Osteoblast (primary cell): ENCODE measurements at regions not wholly inside any gene's neighbourhood (a gene's known extent, or its start where the extent isn't known, plus 50 kb on each side); places are given as distances from the start of the nearest gene placed in this dataset.

Experiments
- DNase-seq: peaks from one replicate; pipeline ENCODE4 v3.0.0; 2011; ENCODE audit warnings: low spot score, mixed read lengths; ENCODE audit not compliant: insufficient read length; ENCODE audit errors: missing footprints
- H2AFZ ChIP-seq: 2 replicates; pipeline ENCODE4 v1.6.0; 2011; ENCODE audit warnings: mild to moderate bottlenecking, low read length
- H3K27ac ChIP-seq: 2 replicates; pipeline ENCODE4 v1.5.1; 2011; ENCODE audit warnings: mild to moderate bottlenecking, low read depth, low read length, moderate library complexity
- H3K27me3 ChIP-seq: 2 replicates; pipeline ENCODE4 v1.6.0; 2012; ENCODE audit warnings: mild to moderate bottlenecking, control low read depth, inconsistent platforms, low read length, moderate library complexity; ENCODE audit not compliant: insufficient read depth
- H3K36me3 ChIP-seq: 2 replicates; pipeline ENCODE4 v1.5.1; 2011; ENCODE audit warnings: mild to moderate bottlenecking, low read length, control low read depth, moderate library complexity; ENCODE audit not compliant: insufficient read depth
- H3K4me1 ChIP-seq: 2 replicates; pipeline ENCODE4 v1.5.1; 2011; ENCODE audit warnings: mild to moderate bottlenecking, low read length, control low read depth, moderate library complexity; ENCODE audit not compliant: insufficient read depth
- H3K4me2 ChIP-seq: 2 replicates; pipeline ENCODE4 v1.6.0; 2011; ENCODE audit warnings: mild to moderate bottlenecking, low read length; ENCODE audit not compliant: insufficient read depth
- H3K4me3 ChIP-seq: fragments of 200-600 bp; sonication (generic); 3 replicates; pipeline ENCODE4 v1.5.1; 2012; ENCODE audit warnings: mild to moderate bottlenecking, low read length, inconsistent platforms; ENCODE audit not compliant: insufficient read depth
- H3K79me2 ChIP-seq: 2 replicates; pipeline ENCODE4 v1.6.0; 2012; ENCODE audit warnings: mild to moderate bottlenecking, low read length, control low read depth, inconsistent platforms; ENCODE audit not compliant: insufficient read depth
- H3K9me3 ChIP-seq: 2 replicates; pipeline ENCODE4 v1.5.1; 2011; ENCODE audit warnings: low read depth, low read length, control low read depth
- H4K20me1 ChIP-seq: 2 replicates; pipeline ENCODE4 v1.6.0; 2012; ENCODE audit warnings: mild to moderate bottlenecking, low read length, control low read depth; ENCODE audit not compliant: insufficient read depth
- CTCF ChIP-seq: IDR thresholded peaks from 2 replicates; pipeline ENCODE4 v1.5.1; 2011; ENCODE audit warnings: mild to moderate bottlenecking, low read depth, low read length, moderate library complexity; ENCODE audit errors: extremely low read depth

GRCh38 chrX:133475521-133475920, 60.2 kb upstream of the GPC4 start:
- no peak overlapping the region for H3K27ac ChIP-seq
- H3K9me3 ChIP-seq = no peaks in the 10 kb centered on the region
- H3K36me3 ChIP-seq = no peaks in the 10 kb centered on the region
- H3K4me1 ChIP-seq = no peaks in the 10 kb centered on the region
- H3K4me2 ChIP-seq = no peak overlapping the region
- no peak overlapping the region for H2AFZ ChIP-seq
- no peaks in the 10 kb centered on the region for H3K27me3 ChIP-seq
- no peak for TF ChIP-seq CTCF
- DNase-seq = no peak
- no peaks in the 10 kb centered on the region for H4K20me1 ChIP-seq
- H3K79me2 ChIP-seq = no peaks in the 10 kb centered on the region
- H3K4me3 ChIP-seq = no peak overlapping the region

GRCh38 chrX:133474574-133474973, 59.3 kb upstream of the GPC4 start:
- no peaks in the 10 kb centered on the region for H3K27me3 ChIP-seq
- H3K4me3 ChIP-seq = no peak overlapping the region
- H3K4me2 ChIP-seq = no peak overlapping the region
- no peak for TF ChIP-seq CTCF
- H3K79me2 ChIP-seq = no peaks in the 10 kb centered on the region
- H3K4me1 ChIP-seq = no peaks in the 10 kb centered on the region
- H3K27ac ChIP-seq = no peak overlapping the region
- no peaks in the 10 kb centered on the region for H4K20me1 ChIP-seq
- H3K9me3 ChIP-seq = no peaks in the 10 kb centered on the region
- H2AFZ ChIP-seq = no peak overlapping the region
- no peaks in the 10 kb centered on the region for H3K36me3 ChIP-seq
- no peak for DNase-seq

GRCh38 chrX:133473451-133473850, 58.2 kb upstream of the GPC4 start:
- H2AFZ ChIP-seq = no peak overlapping the region
- DNase-seq = no peak
- TF ChIP-seq CTCF = no peak

GRCh38 chrX:133468051-133468450, 52.8 kb upstream of the GPC4 start:
- no peaks in the 10 kb centered on the region for H3K79me2 ChIP-seq
- H3K4me2 ChIP-seq = no peak overlapping the region
- no peaks in the 10 kb centered on the region for H3K9me3 ChIP-seq
- no peaks in the 10 kb centered on the region for H3K36me3 ChIP-seq
- H3K27ac ChIP-seq = no peak overlapping the region
- no peaks in the 10 kb centered on the region for H4K20me1 ChIP-seq
- H3K4me3 ChIP-seq = no peak overlapping the region
- no peak for DNase-seq
- H2AFZ ChIP-seq = no peak overlapping the region
- H3K4me1 ChIP-seq = no peaks in the 10 kb centered on the region
- no peak for TF ChIP-seq CTCF
- H3K27me3 ChIP-seq = no peaks in the 10 kb centered on the region

More at GRCh38 chrX:133473451-133473850, 58.2 kb upstream of the GPC4 start:
- no peaks in the 10 kb centered on the region for H3K9me3 ChIP-seq
- H3K27me3 ChIP-seq = no peaks in the 10 kb centered on the region
- H3K4me3 ChIP-seq = no peak overlapping the region
- no peak overlapping the region for H3K4me2 ChIP-seq
- no peaks in the 10 kb centered on the region for H3K79me2 ChIP-seq
- H3K4me1 ChIP-seq = no peaks in the 10 kb centered on the region
- H3K36me3 ChIP-seq = no peaks in the 10 kb centered on the region
- no peaks in the 10 kb centered on the region for H4K20me1 ChIP-seq
- H3K27ac ChIP-seq = no peak overlapping the region
